ENCODE measurements at regions not wholly inside any gene's neighbourhood (a gene's known extent, or its start where the extent isn't known, plus 50 kb on each side); places are given as distances from the start of the nearest gene placed in this dataset.

DNA sequence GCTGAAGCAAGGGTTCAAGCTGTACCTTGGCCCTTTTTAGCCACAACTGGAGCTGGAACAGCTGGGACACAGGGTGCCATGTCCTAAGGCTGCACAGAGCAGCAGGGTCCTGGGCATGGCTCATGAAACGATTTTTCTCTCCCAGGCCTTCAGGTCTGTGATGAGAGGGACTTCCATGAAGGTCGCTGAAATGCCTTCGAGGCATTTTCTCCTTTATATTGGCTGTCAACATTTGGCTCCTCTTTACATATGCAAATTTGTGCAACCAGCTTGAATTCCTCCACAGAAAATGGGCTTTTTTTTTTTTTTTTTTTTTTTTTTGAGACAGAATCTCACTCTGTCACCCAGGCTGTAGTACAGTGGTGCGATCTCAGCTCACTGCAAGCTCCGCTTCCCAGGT lies 430.8 kb downstream of the PCDH11X start:
- TF ChIP-seq MXI1 (IDR thresholded peaks at IDR 0.05; ENCODE audit: borderline replicate concordance, low read depth, low read length) (no peak), MAZ (IDR thresholded peaks at IDR 0.05; ENCODE audit: borderline replicate concordance, low read depth, low read length) (no peak)
- no peak overlapping the region for H3K4me3 ChIP-seq (ENCODE audit: insufficient read depth, low read depth, low read length)
- H3K4me2 ChIP-seq (ENCODE audit: low read depth, low read length): no peak overlapping the region
- no peak overlapping the region for H2AK5ac ChIP-seq (ENCODE audit: low read depth, low read length)
- no peaks in the 10 kb centered on the region for H3K9me1 ChIP-seq (ENCODE audit: insufficient read depth, low read length)
- H3K36me3 ChIP-seq (ENCODE audit: control insufficient read depth, insufficient read depth, low read length): no peaks in the 10 kb centered on the region
- ATAC-seq (ENCODE audit: low read depth): no peak
- 0% methylated on average over 1 of the region's 5 CpGs; no CpG with 5 or more reads in 1 of the 2 experiments for WGBS, 2 experiments (ENCODE audit: extremely low coverage in 2 of 2, insufficient read length in 1 of 2)
- H3K79me1 ChIP-seq (ENCODE audit: low read depth in 1 of 2, low read length in 2 of 2): no peaks in the 10 kb centered on the region
- BruUV-seq (replicated peaks): no TSS peak
- no peaks in the 10 kb centered on the region for H3K27me3 ChIP-seq (ENCODE audit: control insufficient read depth, insufficient read depth, low read length)
- no peak overlapping the region for H4K5ac ChIP-seq (ENCODE audit: low read depth, low read length)
- no peak overlapping the region for H3K27ac ChIP-seq (ENCODE audit: insufficient read depth, low read length)
- H2BK15ac ChIP-seq (ENCODE audit: low read depth, low read length): no peak overlapping the region
- H2BK5ac ChIP-seq (ENCODE audit: low read depth, low read length, poor library complexity, severe bottlenecking): no peak overlapping the region
- no peak overlapping the region for H3K14ac ChIP-seq (replicated peaks; ENCODE audit: low read depth, low read length)
- ChIA-PET CTCF (no interaction called here), POLR2A (ENCODE audit: unreplicated experiment) (no interaction called here)
- no peak overlapping the region for H3K56ac ChIP-seq (ENCODE audit: extremely low read depth, insufficient read depth, low read length)
- H3K4ac ChIP-seq (ENCODE audit: low read depth, low read length): no peak overlapping the region
- H4K91ac ChIP-seq (ENCODE audit: insufficient read depth, low read depth, low read length): no peak overlapping the region
- H2AFZ ChIP-seq (replicated peaks; ENCODE audit: low read length, poor library complexity): no peak overlapping the region
- H4K20me1 ChIP-seq (ENCODE audit: insufficient read depth, low read length): no peaks in the 10 kb centered on the region
- no peak for DNase-seq
- no peaks in the 10 kb centered on the region for H3K9me3 ChIP-seq (ENCODE audit: control insufficient read depth, insufficient read depth, low read length)
- no peak overlapping the region for H2BK120ac ChIP-seq (ENCODE audit: low read depth, low read length)
- no peak overlapping the region for H3K18ac ChIP-seq (ENCODE audit: low read depth, low read length)
- H4K8ac ChIP-seq (ENCODE audit: low read depth in 2 of 2, low read length in 2 of 2): no peak overlapping the region
- no peak overlapping the region for H2AK9ac ChIP-seq (replicated peaks; ENCODE audit: low read depth, low read length, poor library complexity)
- dilution Hi-C loops (cut with HindIII; ENCODE audit: low sequenced_read_pairs, unreplicated experiment): no loop called here
- H2BK20ac ChIP-seq (ENCODE audit: low read depth, low read length): no peak overlapping the region
- intact Hi-C loops (cut with micrococcal nuclease): no loop called here
- H3K23ac ChIP-seq (ENCODE audit: low read depth, low read length): no peak overlapping the region
- no peaks in the 10 kb centered on the region for H3K4me1 ChIP-seq (ENCODE audit: control insufficient read depth, insufficient read depth, low read length)
- in situ Hi-C loops (cut with MboI; ENCODE audit: low sequenced_read_pairs): no loop called here
- H3K9ac ChIP-seq (ENCODE audit: low read depth, low read length): no peak overlapping the region
